Stimulated activated CD4-positive, alpha-beta T cell treated with anti-CD3 and anti-CD28 coated beads, Interleukin-12 subunit alpha, Interleukin-12 subunit beta, amount 100 ng/mL, for 4 hours (primary cell): ENCODE measurements at regions not wholly inside any gene's neighbourhood (a gene's known extent, or its start where the extent isn't known, plus 50 kb on each side); places are given as distances from the start of the nearest gene placed in this dataset.
"Not testable (repeated sequence)": the region's sequence is repeated elsewhere in the genome, so short reads cannot be mapped to it uniquely, and the experiment has no call there.

Experiments
- DNase-seq: peaks from one replicate; pipeline ENCODE4 v3.0.0-alpha.2; 2020

GRCh38 chr14:105713160-105713559 is 186.8 kb downstream of the TMEM121 start:
- DNase-seq: not testable (repeated sequence)

GRCh38 chr14:105713836-105714235 is 187.5 kb downstream of the TMEM121 start:
- not testable (repeated sequence) for DNase-seq

- not testable (repeated sequence) for DNase-seq
Measured at GRCh38 chr14:105718787-105719186, 192.4 kb downstream of the TMEM121 start.

GRCh38 chr14:105720106-105720505 is 193.7 kb downstream of the TMEM121 start:
- DNase-seq: not testable (repeated sequence)

GRCh38 chr14:105720852-105721601 is 194.6 kb downstream of the TMEM121 start:
- not testable (repeated sequence) for DNase-seq

GRCh38 chr14:105721602-105721970 is 195.2 kb downstream of the TMEM121 start:
- not testable (repeated sequence) for DNase-seq

- not testable (repeated sequence) for DNase-seq
Measured at GRCh38 chr14:105721996-105722709, 195.8 kb downstream of the TMEM121 start.

- DNase-seq: not testable (repeated sequence)
Measured at GRCh38 chr14:105723271-105723670, 196.9 kb downstream of the TMEM121 start.

GRCh38 chr14:105723776-105724175 is 197.4 kb downstream of the TMEM121 start:
- DNase-seq: not testable (repeated sequence)

GRCh38 chr14:105729825-105730368 is 203.5 kb downstream of the TMEM121 start:
- not testable (repeated sequence) for DNase-seq

- not testable (repeated sequence) for DNase-seq
Measured at GRCh38 chr14:105730731-105731130, 204.3 kb downstream of the TMEM121 start.

- DNase-seq: not testable (repeated sequence)
Measured at GRCh38 chr14:105731221-105731985, 205.0 kb downstream of the TMEM121 start.

- no peak for DNase-seq
Measured at GRCh38 chr14:105733081-105734065, 207.0 kb downstream of the TMEM121 start.

- not testable (repeated sequence) for DNase-seq
Measured at GRCh38 chr14:105734241-105734640, 207.9 kb downstream of the TMEM121 start.

- not testable (repeated sequence) for DNase-seq
Measured at GRCh38 chr14:105736331-105736730, 209.9 kb downstream of the TMEM121 start.

GRCh38 chr14:105737504-105738246 is 211.3 kb downstream of the TMEM121 start:
- DNase-seq: no peak

- DNase-seq: no peak
Measured at GRCh38 chr14:105738638-105739037, 212.3 kb downstream of the TMEM121 start.

- no peak for DNase-seq
Measured at GRCh38 chr14:105739331-105740102, 213.1 kb downstream of the TMEM121 start.

GRCh38 chr14:105740272-105740671 is 213.9 kb downstream of the TMEM121 start:
- not testable (repeated sequence) for DNase-seq

GRCh38 chr14:105740961-105741360 is 214.6 kb downstream of the TMEM121 start:
- DNase-seq: not testable (repeated sequence)
